IMR-90 (cell line): ENCODE measurements at regions not wholly inside any gene's neighbourhood (a gene's known extent, or its start where the extent isn't known, plus 50 kb on each side); places are given as distances from the start of the nearest gene placed in this dataset.

ENCODE experiments used
- ATAC-seq: fragments of 200-7000 bp; cut with Tn5 transposase; 2 replicates; pipeline ENCODE4 v1.9.1; 2020; ENCODE audit warnings: low read depth, mild to moderate bottlenecking, moderate library complexity
- BruUV-seq: library from RNA; stranded (reverse); fragments of 400-500 nt; replicated peaks from 2 replicates; lab custom pipeline; 2021; lab: Mats Ljungman, UMichigan
- CTCF ChIA-PET: fragments of 300-600 bp; formaldehyde crosslinking; extraction: SDS; loops from one replicate; lab custom pipeline; 2021; ENCODE audit warnings: antibody characterized with exemption; lab: Yijun Ruan, JAX
- POLR2A ChIA-PET: fragments of 300-600 bp; sonication (Branson Sonifier 250); formaldehyde crosslinking; loops from one replicate; lab custom pipeline; 2022; ENCODE audit warnings: antibody characterized with exemption; ENCODE audit not compliant: unreplicated experiment; lab: Charles Lee
- DNase-seq: peaks from one replicate; pipeline ENCODE4 v3.0.0; 2013
- H2AFZ ChIP-seq: replicated peaks from 2 replicates; pipeline ENCODE3; 2013; ENCODE audit warnings: low read length, mild to moderate bottlenecking; ENCODE audit not compliant: poor library complexity
- H2AK5ac ChIP-seq: 2 replicates; pipeline ENCODE4 v1.6.1; 2013; ENCODE audit warnings: low read depth, low read length, inconsistent platforms
- H2AK9ac ChIP-seq: replicated peaks from 2 replicates; pipeline ENCODE3; 2013; ENCODE audit warnings: mild to moderate bottlenecking, low read depth, low read length, moderate library complexity; ENCODE audit not compliant: poor library complexity
- H2BK120ac ChIP-seq: 2 replicates; pipeline ENCODE4 v1.6.1; 2013; ENCODE audit warnings: low read depth, low read length, inconsistent platforms
- H2BK15ac ChIP-seq: 3 replicates; pipeline ENCODE4 v1.6.1; 2013; ENCODE audit warnings: low read depth, low read length, inconsistent platforms
- H2BK20ac ChIP-seq: 2 replicates; pipeline ENCODE4 v1.6.1; 2013; ENCODE audit warnings: low read depth, mild to moderate bottlenecking, inconsistent platforms, low read length, moderate library complexity
- H2BK5ac ChIP-seq: 2 replicates; pipeline ENCODE4 v1.6.1; 2013; ENCODE audit warnings: mild to moderate bottlenecking, low read depth, low read length, inconsistent platforms; ENCODE audit not compliant: poor library complexity, severe bottlenecking
- H3K14ac ChIP-seq: replicated peaks from 2 replicates; pipeline ENCODE4 v1.6.1; 2013; ENCODE audit warnings: low read depth, low read length, inconsistent platforms
- H3K18ac ChIP-seq: 2 replicates; pipeline ENCODE4 v1.6.1; 2013; ENCODE audit warnings: low read depth, low read length, control low read depth
- H3K23ac ChIP-seq: 2 replicates; pipeline ENCODE4 v1.6.1; 2013; ENCODE audit warnings: low read depth, low read length, inconsistent platforms
- H3K27ac ChIP-seq: 2 replicates; pipeline ENCODE4 v1.5.1; 2013; ENCODE audit warnings: mild to moderate bottlenecking, control low read depth, low read length; ENCODE audit not compliant: insufficient read depth
- H3K27me3 ChIP-seq: 2 replicates; pipeline ENCODE4 v1.6.1; 2013; ENCODE audit warnings: low read length; ENCODE audit not compliant: control insufficient read depth, insufficient read depth
- H3K36me3 ChIP-seq: 2 replicates; pipeline ENCODE4 v1.6.1; 2013; ENCODE audit warnings: low read length, mixed read lengths; ENCODE audit not compliant: control insufficient read depth, insufficient read depth
- H3K4ac ChIP-seq: 2 replicates; pipeline ENCODE4 v1.6.1; 2013; ENCODE audit warnings: low read depth, low read length, inconsistent platforms
- H3K4me1 ChIP-seq: 2 replicates; pipeline ENCODE4 v1.6.1; 2013; ENCODE audit warnings: low read length, mixed read lengths; ENCODE audit not compliant: control insufficient read depth, insufficient read depth
- H3K4me2 ChIP-seq: 2 replicates; pipeline ENCODE4 v1.6.1; 2013; ENCODE audit warnings: low read depth, mild to moderate bottlenecking, control low read depth, low read length, moderate library complexity
- H3K4me3 ChIP-seq: 2 replicates; pipeline ENCODE4 v1.5.1; 2013; ENCODE audit warnings: low read depth, mild to moderate bottlenecking, control low read depth, low read length, moderate library complexity; ENCODE audit not compliant: insufficient read depth
- H3K56ac ChIP-seq: 2 replicates; pipeline ENCODE4 v1.6.1; 2013; ENCODE audit warnings: low read length, inconsistent platforms; ENCODE audit not compliant: insufficient read depth; ENCODE audit errors: extremely low read depth
- H3K79me1 ChIP-seq, 2 experiments: 2 replicates each; pipeline ENCODE4 v1.6.1; 2013; ENCODE audit warnings: low read length in 2 of 2, inconsistent platforms in 1 of 2, low read depth in 1 of 2
- H3K9ac ChIP-seq: 2 replicates; pipeline ENCODE4 v1.6.1; 2013; ENCODE audit warnings: low read depth, low read length, control low read depth
- H3K9me1 ChIP-seq: 2 replicates; pipeline ENCODE4 v1.6.1; 2013; ENCODE audit warnings: low read length, inconsistent platforms; ENCODE audit not compliant: insufficient read depth
- H3K9me3 ChIP-seq: 2 replicates; pipeline ENCODE4 v1.6.1; 2013; ENCODE audit warnings: low read length; ENCODE audit not compliant: control insufficient read depth, insufficient read depth
- H4K20me1 ChIP-seq: 2 replicates; pipeline ENCODE4 v1.6.1; 2013; ENCODE audit warnings: low read length, inconsistent platforms; ENCODE audit not compliant: insufficient read depth
- H4K5ac ChIP-seq: 2 replicates; pipeline ENCODE4 v1.6.1; 2013; ENCODE audit warnings: mild to moderate bottlenecking, low read depth, low read length, control low read depth
- H4K8ac ChIP-seq, 2 experiments: 2 replicates each; pipeline ENCODE4 v1.6.1; 2013; ENCODE audit warnings: low read depth in 2 of 2, low read length in 2 of 2, control low read depth in 1 of 2, inconsistent platforms in 1 of 2
- H4K91ac ChIP-seq: 2 replicates; pipeline ENCODE4 v1.6.1; 2013; ENCODE audit warnings: low read depth, low read length, inconsistent platforms; ENCODE audit not compliant: insufficient read depth
- BHLHE40 ChIP-seq: fragments of 150-350 bp; IDR thresholded peaks from 2 replicates; pipeline ENCODE4 v1.6.1; 2016; ENCODE audit warnings: mild to moderate bottlenecking, low read depth, low read length
- CEBPB ChIP-seq: IDR thresholded peaks from 2 replicates; pipeline ENCODE4 v1.6.1; 2012; ENCODE audit warnings: low read depth, low read length, improper control_type of control experiment
- CHD1 ChIP-seq: IDR thresholded peaks from 2 replicates; pipeline ENCODE4 v1.6.1; 2012; ENCODE audit warnings: low read depth, low read length, improper control_type of control experiment
- CTCF ChIP-seq: conservative IDR thresholded peaks from 2 replicates; pipeline ENCODE4 v1.5.1; 2012; ENCODE audit warnings: mild to moderate bottlenecking, low read depth, low read length, improper control_type of control experiment
- ELK1 ChIP-seq: fragments of 150-350 bp; IDR thresholded peaks from 2 replicates; pipeline ENCODE4 v1.6.1; 2016; ENCODE audit warnings: low read depth, mild to moderate bottlenecking, low read length, moderate library complexity, borderline replicate concordance
- FOS ChIP-seq: fragments of 150-350 bp; IDR thresholded peaks from 2 replicates; pipeline ENCODE4 v1.6.1; 2016; ENCODE audit warnings: low read depth, low read length
- MAFK ChIP-seq: IDR thresholded peaks from 2 replicates; pipeline ENCODE4 v1.6.1; 2012; ENCODE audit warnings: low read depth, low read length, improper control_type of control experiment
- MAZ ChIP-seq: IDR thresholded peaks from 2 replicates; pipeline ENCODE4 v1.6.1; 2012; ENCODE audit warnings: low read depth, mild to moderate bottlenecking, low read length, improper control_type of control experiment, moderate library complexity, borderline replicate concordance
- MXI1 ChIP-seq: IDR thresholded peaks from 2 replicates; pipeline ENCODE4 v1.6.1; 2012; ENCODE audit warnings: low read depth, mild to moderate bottlenecking, low read length, moderate library complexity, borderline replicate concordance
- POLR2A ChIP-seq: IDR thresholded peaks from 2 replicates; pipeline ENCODE4 v1.6.1; 2012; ENCODE audit warnings: mild to moderate bottlenecking, low read depth, low read length
- RAD21 ChIP-seq: IDR thresholded peaks from 2 replicates; pipeline ENCODE4 v1.6.1; 2012; ENCODE audit warnings: low read length, improper control_type of control experiment
- RFX5 ChIP-seq: IDR thresholded peaks from 2 replicates; pipeline ENCODE4 v1.8.0; 2012; ENCODE audit warnings: low read depth, mild to moderate bottlenecking, low read length, moderate library complexity
- SMC3 ChIP-seq: fragments of 150-350 bp; IDR thresholded peaks from 2 replicates; pipeline ENCODE4 v1.6.1; 2016; ENCODE audit warnings: low read depth, mild to moderate bottlenecking, antibody characterized with exemption, low read length, moderate library complexity
- USF2 ChIP-seq: fragments of 150-350 bp; IDR thresholded peaks from 2 replicates; pipeline ENCODE4 v1.6.1; 2017; ENCODE audit warnings: mild to moderate bottlenecking, antibody characterized with exemption, low read length, low read depth
- WGBS, 2 experiments: methylation state at CpG; one replicate each; pipeline versions ENCODE4 v1.1.5 to v1.1.7; 2013; ENCODE audit warnings: missing lambda C conversion rate in 2 of 2; ENCODE audit not compliant: insufficient read length in 1 of 2; ENCODE audit errors: extremely low coverage in 2 of 2; 5-methylcytosine and 5-hydroxymethylcytosine counted together
- dilution Hi-C: fragments of 300-500 bp; cut with HindIII; formaldehyde crosslinking; loops from one replicate; pipeline ENCODE4 v1.14.3; 2018; ENCODE audit warnings: low sequenced_read_pairs; ENCODE audit not compliant: unreplicated experiment
- in situ Hi-C: fragments of 300-500 bp; cut with MboI; formaldehyde crosslinking; loops from 3 replicates; pipeline ENCODE4 v1.14.3; 2019; ENCODE audit warnings: low sequenced_read_pairs, inconsistent platforms, mixed read lengths
- intact Hi-C: fragments of 100-400 bp; cut with micrococcal nuclease; formaldehyde crosslinking; loops from 2 replicates; pipeline ENCODE4 v1.10.0; 2022

GRCh38 chr5:67724412-67725135 lies 491.0 kb upstream of the PIK3R1 start:
- Histone ChIP-seq H3K18ac (no peak overlapping the region), H3K4me2 (no peak overlapping the region), H2AK5ac (no peak overlapping the region), H3K27ac (no peak overlapping the region), H3K56ac (no peak overlapping the region), H3K23ac (no peak overlapping the region), H2AFZ (no peak overlapping the region), H2BK20ac (no peak overlapping the region), H2BK15ac (no peak overlapping the region), H2BK120ac (no peak overlapping the region), H3K9me1 (no peaks in the 10 kb centered on the region), H3K9ac (no peak overlapping the region), H3K36me3 (no peaks in the 10 kb centered on the region), H2BK5ac (no peak overlapping the region), H3K4me1 (no peaks in the 10 kb centered on the region), H2AK9ac (no peak overlapping the region), H3K79me1 (no peaks in the 10 kb centered on the region), H4K20me1 (no peaks in the 10 kb centered on the region), H4K91ac (no peak overlapping the region), H4K5ac (no peak overlapping the region), H4K8ac (no peak overlapping the region), H3K4ac (no peak overlapping the region), H3K27me3 (no peaks in the 10 kb centered on the region), H3K14ac (no peak overlapping the region), H3K4me3 (no peak overlapping the region), H3K9me3 (0 out of 2 replicates have a peak, but pooled peaks cover 2% of the 10 kb centered on the region)
- BruUV-seq: no TSS peak
- DNase-seq (no peak), ATAC-seq (no peak)
- in situ Hi-C loops: no loop called here
- no peak for TF ChIP-seq BHLHE40
- no peak for TF ChIP-seq RFX5
- no peak for TF ChIP-seq USF2
- no peak for TF ChIP-seq MAZ
- no peak for TF ChIP-seq POLR2A
- TF ChIP-seq FOS: no peak
- TF ChIP-seq ELK1: no peak
- no peak for TF ChIP-seq SMC3
- TF ChIP-seq CTCF: no peak
- no peak for TF ChIP-seq CEBPB
- no peak for TF ChIP-seq RAD21
- TF ChIP-seq MXI1: no peak
- TF ChIP-seq CHD1: no peak
- TF ChIP-seq MAFK: no peak
- no CpG with 5 or more reads among the region's 4 CpGs for WGBS, 2 experiments
- intact Hi-C loops: no loop called here
- ChIA-PET POLR2A (no interaction called here), CTCF (no interaction called here)
- dilution Hi-C loops: no loop called here
